ENCODE measurements at regions not wholly inside any gene's neighbourhood (a gene's known extent, or its start where the extent isn't known, plus 50 kb on each side); places are given as distances from the start of the nearest gene placed in this dataset.
"Not testable (repeated sequence)": the region's sequence is repeated elsewhere in the genome, so short reads cannot be mapped to it uniquely, and the experiment has no call there.

DNA sequence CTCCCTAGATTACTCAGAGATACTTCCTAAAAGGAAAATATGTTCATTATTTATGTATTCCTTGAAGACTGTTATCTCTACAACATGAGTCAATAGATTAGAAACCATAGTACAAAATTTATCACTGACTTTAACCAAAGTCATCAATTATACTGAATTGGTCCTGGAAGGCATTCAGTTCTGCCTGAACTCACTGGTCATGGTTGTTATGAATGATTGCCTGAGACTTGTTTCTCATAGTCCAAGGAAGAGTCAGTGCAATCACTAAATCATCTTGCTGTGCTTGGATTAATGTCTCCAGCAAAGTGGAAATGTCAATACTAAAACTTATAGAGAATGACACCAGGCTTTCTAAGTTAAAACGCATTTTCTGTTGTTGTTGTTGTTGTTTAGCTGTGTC lies 878.6 kb upstream of the MANEA start:
- no peaks in the 10 kb centered on the region for H3K27me3 ChIP-seq (ENCODE audit: control insufficient read depth, insufficient read depth, low read length)
- no peak for DNase-seq
- H3K4me1 ChIP-seq (ENCODE audit: control insufficient read depth, insufficient read depth, low read length, poor library complexity, severe bottlenecking) = no peaks in the 10 kb centered on the region
- Mint-ChIP-seq H3K27me3 (no peaks in the 10 kb centered on the region), H3K36me3 (no peaks in the 10 kb centered on the region), H3K4me1 (no peaks in the 10 kb centered on the region), H3K4me3 (no peak overlapping the region), H3K9me3 (peaks cover 0 to 6% (median 1%) of the 10 kb centered on the region in 7 donors), H3K27ac (no peak overlapping the region)
- no peaks in the 10 kb centered on the region for H3K9me3 ChIP-seq (ENCODE audit: control insufficient read depth in 2 of 2, low read length in 2 of 2)
- no peak overlapping the region for H3K4me3 ChIP-seq (ENCODE audit: low read depth, low read length)
- ATAC-seq (ENCODE audit: low read depth in 2 of 2) = no peak
- H3K36me3 ChIP-seq (ENCODE audit: control insufficient read depth, insufficient read depth, low read length) = no peaks in the 10 kb centered on the region
- no peak overlapping the region for H3K27ac ChIP-seq (ENCODE audit: insufficient read depth, low read length, poor library complexity, severe bottlenecking)

GRCh38 chr6:94687255-94687654 lies 890.1 kb upstream of the MANEA start:
- not testable (repeated sequence) for H3K27ac Mint-ChIP-seq; H3K27me3 ChIP-seq (ENCODE audit: control insufficient read depth, insufficient read depth, low read length)

GRCh38 chr6:94683409-94683808 lies 893.9 kb upstream of the MANEA start:
- H3K27me3 ChIP-seq (ENCODE audit: control insufficient read depth, insufficient read depth, low read length) = no peaks in the 10 kb centered on the region
- no peak overlapping the region for H3K4me3 ChIP-seq (ENCODE audit: low read depth, low read length)
- Mint-ChIP-seq H3K27ac (no peak overlapping the region), H3K9me3 (peaks cover 0 to 14% (median 3%) of the 10 kb centered on the region in 7 donors), H3K27me3 (no peaks in the 10 kb centered on the region), H3K4me3 (no peak overlapping the region), H3K4me1 (no peaks in the 10 kb centered on the region), H3K36me3 (no peaks in the 10 kb centered on the region)
- DNase-seq (no peak), ATAC-seq (ENCODE audit: low read depth in 2 of 2) (no peak)
- H3K36me3 ChIP-seq (ENCODE audit: control insufficient read depth, insufficient read depth, low read length) = no peaks in the 10 kb centered on the region
- no peak overlapping the region for H3K27ac ChIP-seq (ENCODE audit: insufficient read depth, low read length, poor library complexity, severe bottlenecking)
- no peaks in the 10 kb centered on the region for H3K4me1 ChIP-seq (ENCODE audit: control insufficient read depth, insufficient read depth, low read length, poor library complexity, severe bottlenecking)
- no peaks in the 10 kb centered on the region for H3K9me3 ChIP-seq (ENCODE audit: control insufficient read depth in 2 of 2, low read length in 2 of 2)

More at GRCh38 chr6:94687255-94687654, 890.1 kb upstream of the MANEA start:
- H3K9me3 ChIP-seq (ENCODE audit: control insufficient read depth in 2 of 2, low read length in 2 of 2); DNase-seq; H3K36me3 ChIP-seq (ENCODE audit: control insufficient read depth, insufficient read depth, low read length); H3K27ac ChIP-seq (ENCODE audit: insufficient read depth, low read length, poor library complexity, severe bottlenecking); H3K4me3 ChIP-seq (ENCODE audit: low read depth, low read length); ATAC-seq (ENCODE audit: low read depth in 2 of 2); H3K4me1 ChIP-seq (ENCODE audit: control insufficient read depth, insufficient read depth, low read length, poor library complexity, severe bottlenecking); H3K9me3 Mint-ChIP-seq; H3K4me1 Mint-ChIP-seq; H3K36me3 Mint-ChIP-seq; H3K4me3 Mint-ChIP-seq; H3K27me3 Mint-ChIP-seq: not testable (repeated sequence)

GRCh38 chr6:94680669-94681212 lies 896.6 kb upstream of the MANEA start:
- ATAC-seq (ENCODE audit: low read depth in 2 of 2) = no peak
- H3K4me3 ChIP-seq (ENCODE audit: low read depth, low read length) = no peak overlapping the region

GRCh38 chr6:94673251-94673650 lies 904.1 kb upstream of the MANEA start:
- no peak overlapping the region for H3K4me3 ChIP-seq (ENCODE audit: low read depth, low read length)
- DNase-seq = no peak
- no peak for ATAC-seq (ENCODE audit: low read depth in 2 of 2)
- H3K36me3 ChIP-seq (ENCODE audit: control insufficient read depth, insufficient read depth, low read length) = no peaks in the 10 kb centered on the region
- no peaks in the 10 kb centered on the region for H3K27me3 ChIP-seq (ENCODE audit: control insufficient read depth, insufficient read depth, low read length)
- H3K27me3 Mint-ChIP-seq = no peaks in the 10 kb centered on the region
- H3K4me3 Mint-ChIP-seq = no peak overlapping the region
- no peaks in the 10 kb centered on the region for H3K36me3 Mint-ChIP-seq
- H3K9me3 ChIP-seq (ENCODE audit: control insufficient read depth in 2 of 2, low read length in 2 of 2) = peaks cover 0 to 8% of the 10 kb centered on the region in 2 experiments
- H3K27ac ChIP-seq (ENCODE audit: insufficient read depth, low read length, poor library complexity, severe bottlenecking) = no peak overlapping the region
- H3K27ac Mint-ChIP-seq = no peak overlapping the region
- peaks cover 2 to 24% (median 9%) of the 10 kb centered on the region in 7 donors for H3K9me3 Mint-ChIP-seq
- no peaks in the 10 kb centered on the region for H3K4me1 Mint-ChIP-seq
- no peaks in the 10 kb centered on the region for H3K4me1 ChIP-seq (ENCODE audit: control insufficient read depth, insufficient read depth, low read length, poor library complexity, severe bottlenecking)

More at GRCh38 chr6:94680669-94681212, 896.6 kb upstream of the MANEA start:
- H3K36me3 Mint-ChIP-seq = no peaks in the 10 kb centered on the region
- H3K4me1 Mint-ChIP-seq = no peaks in the 10 kb centered on the region
- H3K27me3 ChIP-seq (ENCODE audit: control insufficient read depth, insufficient read depth, low read length) = no peaks in the 10 kb centered on the region
- H3K4me3 Mint-ChIP-seq = no peak overlapping the region
- H3K9me3 ChIP-seq (ENCODE audit: control insufficient read depth in 2 of 2, low read length in 2 of 2) = no peaks in the 10 kb centered on the region
- peaks cover 0 to 14% (median 4%) of the 10 kb centered on the region in 7 donors for H3K9me3 Mint-ChIP-seq
- no peaks in the 10 kb centered on the region for H3K27me3 Mint-ChIP-seq
- no peaks in the 10 kb centered on the region for H3K4me1 ChIP-seq (ENCODE audit: control insufficient read depth, insufficient read depth, low read length, poor library complexity, severe bottlenecking)
- no peak overlapping the region for H3K27ac ChIP-seq (ENCODE audit: insufficient read depth, low read length, poor library complexity, severe bottlenecking)
- no peak for DNase-seq
- no peaks in the 10 kb centered on the region for H3K36me3 ChIP-seq (ENCODE audit: control insufficient read depth, insufficient read depth, low read length)
- no peak overlapping the region for H3K27ac Mint-ChIP-seq

DNA sequence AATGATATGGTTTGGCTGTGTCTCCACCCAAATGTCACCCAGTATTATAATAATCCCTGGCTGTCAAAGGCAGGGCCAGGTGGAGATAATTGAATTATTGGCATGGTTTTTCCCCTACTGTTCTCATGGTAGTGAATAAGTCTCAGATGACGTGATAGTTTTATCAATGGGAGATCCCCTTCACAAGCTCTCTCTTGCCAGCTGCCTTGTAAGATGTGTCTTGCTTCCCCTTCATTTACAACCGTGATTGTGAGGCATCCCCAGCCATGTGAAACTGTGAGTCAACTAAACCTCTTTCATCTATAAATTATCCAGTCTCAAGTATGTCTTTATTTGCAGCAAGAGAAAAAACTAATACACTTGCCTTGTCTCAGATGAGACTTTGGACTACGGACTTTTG lies 907.3 kb upstream of the MANEA start:
- no peak overlapping the region for H3K4me3 Mint-ChIP-seq
- H3K4me3 ChIP-seq (ENCODE audit: low read depth, low read length) = no peak overlapping the region
- no peaks in the 10 kb centered on the region for H3K4me1 ChIP-seq (ENCODE audit: control insufficient read depth, insufficient read depth, low read length, poor library complexity, severe bottlenecking)
- no peaks in the 10 kb centered on the region for H3K36me3 Mint-ChIP-seq
- no peaks in the 10 kb centered on the region for H3K36me3 ChIP-seq (ENCODE audit: control insufficient read depth, insufficient read depth, low read length)
- DNase-seq (no peak), ATAC-seq (ENCODE audit: low read depth in 2 of 2) (no peak)
- peaks cover 0 to 8% of the 10 kb centered on the region in 2 experiments for H3K9me3 ChIP-seq (ENCODE audit: control insufficient read depth in 2 of 2, low read length in 2 of 2)
- no peak overlapping the region for H3K27ac Mint-ChIP-seq
- peaks cover 1 to 19% (median 10%) of the 10 kb centered on the region in 7 donors for H3K9me3 Mint-ChIP-seq
- H3K27me3 ChIP-seq (ENCODE audit: control insufficient read depth, insufficient read depth, low read length) = no peaks in the 10 kb centered on the region
- no peaks in the 10 kb centered on the region for H3K27me3 Mint-ChIP-seq
- H3K4me1 Mint-ChIP-seq = no peaks in the 10 kb centered on the region
- H3K27ac ChIP-seq (ENCODE audit: insufficient read depth, low read length, poor library complexity, severe bottlenecking) = no peak overlapping the region

DNA sequence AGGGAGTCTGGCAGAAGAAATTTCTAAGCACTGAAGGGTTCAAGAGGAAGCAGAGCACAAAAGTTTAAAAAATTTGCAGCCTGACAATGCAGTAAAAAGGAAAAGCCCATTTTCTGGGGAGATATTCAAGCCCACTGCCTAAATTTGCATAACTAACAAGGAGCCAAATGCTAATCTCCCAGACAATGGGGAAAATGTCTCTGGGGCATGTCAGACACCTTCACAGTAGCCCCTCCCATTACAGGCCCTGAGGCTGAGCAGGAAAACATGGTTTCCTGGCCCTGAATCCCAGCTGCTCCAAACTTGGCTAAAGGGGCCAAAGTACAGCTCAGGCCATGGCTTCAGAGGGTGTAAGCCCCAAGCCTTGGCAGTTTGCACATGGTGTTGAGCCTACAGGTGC lies 908.5 kb upstream of the MANEA start:
- Mint-ChIP-seq H3K4me3 (no peak overlapping the region), H3K4me1 (no peaks in the 10 kb centered on the region), H3K27ac (no peak overlapping the region), H3K9me3 (peaks cover 0 to 13% (median 8%) of the 10 kb centered on the region in 7 donors), H3K36me3 (no peaks in the 10 kb centered on the region), H3K27me3 (no peaks in the 10 kb centered on the region)
- Histone ChIP-seq H3K36me3 (ENCODE audit: control insufficient read depth, insufficient read depth, low read length) (no peaks in the 10 kb centered on the region), H3K27me3 (ENCODE audit: control insufficient read depth, insufficient read depth, low read length) (no peaks in the 10 kb centered on the region), H3K4me1 (ENCODE audit: control insufficient read depth, insufficient read depth, low read length, poor library complexity, severe bottlenecking) (no peaks in the 10 kb centered on the region), H3K9me3 (ENCODE audit: control insufficient read depth in 2 of 2, low read length in 2 of 2) (peaks cover 0 to 8% of the 10 kb centered on the region in 2 experiments), H3K27ac (ENCODE audit: insufficient read depth, low read length, poor library complexity, severe bottlenecking) (no peak overlapping the region), H3K4me3 (ENCODE audit: low read depth, low read length) (no peak overlapping the region)
- no peak for ATAC-seq (ENCODE audit: low read depth in 2 of 2)
- no peak for DNase-seq

- H3K27me3 ChIP-seq (ENCODE audit: control insufficient read depth, insufficient read depth, low read length) = no peaks in the 10 kb centered on the region
- no peak overlapping the region for H3K27ac Mint-ChIP-seq
- no peaks in the 10 kb centered on the region for H3K27me3 Mint-ChIP-seq
- ATAC-seq (ENCODE audit: low read depth in 2 of 2) = no peak
- H3K9me3 Mint-ChIP-seq = peaks cover 0 to 12% (median 5%) of the 10 kb centered on the region in 7 donors
- H3K4me1 ChIP-seq (ENCODE audit: control insufficient read depth, insufficient read depth, low read length, poor library complexity, severe bottlenecking) = no peaks in the 10 kb centered on the region
- no peaks in the 10 kb centered on the region for H3K36me3 Mint-ChIP-seq
- H3K4me3 Mint-ChIP-seq = no peak overlapping the region
- no peaks in the 10 kb centered on the region for H3K4me1 Mint-ChIP-seq
- DNase-seq = no peak
- H3K27ac ChIP-seq (ENCODE audit: insufficient read depth, low read length, poor library complexity, severe bottlenecking) = no peak overlapping the region
- H3K36me3 ChIP-seq (ENCODE audit: control insufficient read depth, insufficient read depth, low read length) = no peaks in the 10 kb centered on the region
- no peaks in the 10 kb centered on the region for H3K9me3 ChIP-seq (ENCODE audit: control insufficient read depth in 2 of 2, low read length in 2 of 2)
- H3K4me3 ChIP-seq (ENCODE audit: low read depth, low read length) = no peak overlapping the region
Measured at GRCh38 chr6:94658929-94659328, 918.4 kb upstream of the MANEA start.
